Fibroblast of pulmonary artery (primary cell): ENCODE measurements at regions not wholly inside any gene's neighbourhood (a gene's known extent, or its start where the extent isn't known, plus 50 kb on each side); places are given as distances from the start of the nearest gene placed in this dataset.
"Not testable (repeated sequence)": the region's sequence is repeated elsewhere in the genome, so short reads cannot be mapped to it uniquely, and the experiment has no call there.

Source experiments
- DNase-seq: peaks from one replicate; pipeline ENCODE4 v3.0.0-alpha.2; 2010; ENCODE audit warnings: low read depth
- H3K4me3 ChIP-seq: replicated peaks from 2 replicates; pipeline ENCODE4 v1.5.1; 2011; ENCODE audit warnings: low read depth, mild to moderate bottlenecking, control low read depth, low read length, moderate library complexity
- CTCF ChIP-seq: IDR thresholded peaks from 2 replicates; pipeline ENCODE4 v1.5.1; 2011; ENCODE audit warnings: mild to moderate bottlenecking, control low read depth, low read length, inconsistent platforms; ENCODE audit errors: missing control alignments

GRCh38 chr7:19561121-19561805, 147.6 kb downstream of the POLR1F start:
- TF ChIP-seq CTCF, result no peak
- peak; percentile 51 for DNase-seq
- no peak overlapping the region for H3K4me3 ChIP-seq

- peak; percentile 66 for DNase-seq
Measured at GRCh38 chr7:19560111-19560883, 148.5 kb downstream of the POLR1F start.

GRCh38 chr7:19558527-19558926, 150.3 kb downstream of the POLR1F start:
- peak; percentile 39 for DNase-seq
- no peak for TF ChIP-seq CTCF
- H3K4me3 ChIP-seq, result no peak overlapping the region

More at GRCh38 chr7:19560111-19560883, 148.5 kb downstream of the POLR1F start:
- TF ChIP-seq CTCF, result no peak
- H3K4me3 ChIP-seq, result no peak overlapping the region

- no peak for DNase-seq
- no peak for TF ChIP-seq CTCF
- no peak overlapping the region for H3K4me3 ChIP-seq
Measured at GRCh38 chr7:19557726-19558465, 150.9 kb downstream of the POLR1F start.

- no peak for DNase-seq
- no peak overlapping the region for H3K4me3 ChIP-seq
- TF ChIP-seq CTCF, result no peak
Measured at GRCh38 chr7:19554581-19554980, 154.3 kb downstream of the POLR1F start.

- no peak overlapping the region for H3K4me3 ChIP-seq
- no peak for DNase-seq
- TF ChIP-seq CTCF, result no peak
Measured at GRCh38 chr7:19552576-19552975, 156.3 kb downstream of the POLR1F start.

- DNase-seq, H3K4me3 ChIP-seq: not testable (repeated sequence)
Measured at GRCh38 chr7:19549246-19549645, 159.6 kb downstream of the POLR1F start.
